ENCODE measurements at regions not wholly inside any gene's neighbourhood (a gene's known extent, or its start where the extent isn't known, plus 50 kb on each side); places are given as distances from the start of the nearest gene placed in this dataset.
A peak's percentile ranks its signal among the peaks of the same experiment; 100 is the strongest.
"Not testable (repeated sequence)": the region's sequence is repeated elsewhere in the genome, so short reads cannot be mapped to it uniquely, and the experiment has no call there.

- no peak for DNase-seq (ENCODE audit: low read depth, low spot score)
These were observed 634.2 kb downstream of the ANKRD7 start for GRCh38 chr7:118858651-118859149.

DNA sequence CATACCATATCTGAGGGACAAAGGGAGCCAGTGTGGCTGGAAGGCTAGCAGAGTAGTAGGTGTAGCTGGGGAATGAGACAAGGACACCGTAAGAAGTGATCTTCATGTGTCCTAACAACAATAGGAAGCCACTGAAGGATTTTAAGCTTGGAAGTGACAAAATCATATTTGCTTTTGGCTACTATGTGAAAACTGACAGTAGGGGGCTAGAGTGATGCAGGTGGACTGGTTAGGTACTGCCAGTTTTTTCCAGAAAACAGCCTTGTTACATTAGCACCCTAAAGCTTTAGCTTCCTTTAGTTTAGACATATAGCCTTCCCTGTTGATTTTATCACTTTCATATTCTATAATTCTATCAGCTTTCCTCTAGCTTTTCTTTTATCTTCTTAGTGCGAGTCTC is 637.1 kb downstream of the ANKRD7 start:
- no peak for DNase-seq (ENCODE audit: low read depth, low spot score)
- H3K4me3 ChIP-seq (ENCODE audit: low read length): no peak overlapping the region

More at GRCh38 chr7:118858651-118859149, 634.2 kb downstream of the ANKRD7 start:
- H3K4me3 ChIP-seq (ENCODE audit: low read length): no peak overlapping the region

GRCh38 chr7:118862740-118863139 is 638.2 kb downstream of the ANKRD7 start:
- H3K4me3 ChIP-seq (ENCODE audit: low read length): no peak overlapping the region
- no peak for DNase-seq (ENCODE audit: low read depth, low spot score)

DNA sequence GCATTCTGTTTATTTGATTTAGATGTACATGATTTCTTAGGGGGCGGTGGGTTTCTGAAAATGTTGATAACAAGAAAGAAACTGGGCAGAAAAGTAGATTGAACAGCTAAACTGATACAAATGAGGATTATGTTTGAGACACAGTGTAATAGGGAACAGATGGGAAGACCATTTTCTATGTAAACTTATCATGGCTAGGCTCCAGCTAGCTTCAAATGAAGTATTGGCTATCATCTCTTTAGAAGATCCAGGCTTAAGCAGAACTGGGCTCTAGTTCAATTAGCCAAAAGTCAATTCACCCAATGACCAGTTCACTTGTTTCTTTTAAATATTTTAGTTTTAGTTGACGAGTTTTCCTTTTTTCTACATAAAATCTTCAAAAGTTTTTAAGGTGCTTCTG is 639.5 kb downstream of the ANKRD7 start:
- no peak overlapping the region for H3K4me3 ChIP-seq (ENCODE audit: low read length)
- no peak for DNase-seq (ENCODE audit: low read depth, low spot score)

- H3K4me3 ChIP-seq (ENCODE audit: low read length): no peak overlapping the region
- no peak for DNase-seq (ENCODE audit: low read depth, low spot score)
These were observed 643.4 kb downstream of the ANKRD7 start for GRCh38 chr7:118867860-118868259.

DNA sequence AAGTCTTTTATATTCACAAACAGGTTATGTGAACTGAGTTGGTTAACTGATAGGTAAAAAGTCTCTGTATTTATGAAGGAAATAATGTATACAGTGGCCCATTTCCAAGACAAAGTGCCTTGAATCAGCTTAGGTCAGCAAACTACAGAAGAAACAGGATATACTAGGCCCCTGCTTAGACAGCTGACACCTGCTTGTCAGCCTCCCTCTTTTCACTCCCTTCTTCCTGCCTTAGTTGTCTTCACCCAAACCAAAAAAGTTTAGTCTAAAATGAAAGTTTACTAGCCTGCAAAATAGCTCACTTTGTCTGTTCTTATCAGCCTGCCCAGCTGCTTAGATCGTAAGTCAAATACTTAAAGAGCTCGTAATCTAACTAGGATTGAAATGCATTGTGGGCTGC is 644.6 kb downstream of the ANKRD7 start:
- not testable (repeated sequence) for H3K4me3 ChIP-seq (ENCODE audit: low read length); DNase-seq (ENCODE audit: low read depth, low spot score)

GRCh38 chr7:118870187-118870586 is 645.7 kb downstream of the ANKRD7 start:
- no peak overlapping the region for H3K4me3 ChIP-seq (ENCODE audit: low read length)
- peak; percentile 21 for DNase-seq (ENCODE audit: low read depth, low spot score)

GRCh38 chr7:118872568-118872967 is 648.1 kb downstream of the ANKRD7 start:
- DNase-seq (ENCODE audit: low read depth, low spot score): no peak
- H3K4me3 ChIP-seq (ENCODE audit: low read length): no peak overlapping the region

GRCh38 chr7:118877187-118877586 is 652.7 kb downstream of the ANKRD7 start:
- DNase-seq (ENCODE audit: low read depth, low spot score): no peak
- no peak overlapping the region for H3K4me3 ChIP-seq (ENCODE audit: low read length)

DNA sequence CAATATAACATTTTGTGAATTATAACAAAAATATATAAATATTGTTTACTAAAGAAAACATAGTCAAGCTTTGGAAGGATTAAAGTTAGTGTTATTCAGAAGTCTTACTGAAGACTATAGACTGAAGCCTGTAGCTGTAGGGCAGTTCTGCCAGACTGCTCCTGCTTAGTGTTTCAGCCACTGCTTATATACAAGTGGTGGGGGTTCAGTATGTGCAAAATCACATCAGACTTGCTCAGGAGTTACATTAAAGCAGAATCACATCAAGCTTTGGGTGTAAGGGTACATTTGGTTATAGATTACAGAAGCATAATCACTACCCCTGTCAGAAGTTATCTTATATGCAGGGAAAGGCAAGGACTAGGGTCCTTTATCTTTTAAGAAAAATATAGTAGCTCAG is 653.8 kb downstream of the ANKRD7 start:
- no peak for DNase-seq (ENCODE audit: low read depth, low spot score)
- no peak overlapping the region for H3K4me3 ChIP-seq (ENCODE audit: low read length)

GRCh38 chr7:118898284-118898683 is 673.8 kb downstream of the ANKRD7 start:
- no peak for DNase-seq (ENCODE audit: low read depth, low spot score)
- no peak overlapping the region for H3K4me3 ChIP-seq (ENCODE audit: low read length)

DNA sequence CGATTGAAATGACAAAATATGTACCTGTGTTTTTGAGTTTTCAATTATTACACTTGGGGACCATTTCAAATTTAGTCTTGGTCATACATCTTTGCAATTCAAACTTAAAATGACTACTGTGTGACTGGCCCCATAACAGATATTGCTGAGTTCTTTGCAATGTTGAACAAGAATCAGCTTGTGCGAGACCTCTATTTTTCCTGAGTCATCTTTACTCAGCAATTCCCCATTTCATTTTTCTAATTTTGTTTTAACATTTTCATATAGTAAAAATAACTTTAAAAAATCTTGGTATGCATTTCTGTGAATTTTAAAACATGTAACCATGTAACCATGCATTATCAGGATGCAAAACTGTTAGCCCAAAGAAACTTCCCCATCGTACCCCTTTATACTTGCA is 678.1 kb downstream of the ANKRD7 start:
- no peak overlapping the region for H3K4me3 ChIP-seq (ENCODE audit: low read length)
- DNase-seq (ENCODE audit: low read depth, low spot score): no peak

GRCh38 chr7:118907911-118908527 is 683.5 kb downstream of the ANKRD7 start:
- no peak for DNase-seq (ENCODE audit: low read depth, low spot score)

GRCh38 chr7:118916120-118916519 is 691.6 kb downstream of the ANKRD7 start:
- not testable (repeated sequence) for H3K4me3 ChIP-seq (ENCODE audit: low read length); DNase-seq (ENCODE audit: low read depth, low spot score)

More at GRCh38 chr7:118907911-118908527, 683.5 kb downstream of the ANKRD7 start:
- no peak overlapping the region for H3K4me3 ChIP-seq (ENCODE audit: low read length)

GRCh38 chr7:118918556-118918955 is 694.1 kb downstream of the ANKRD7 start:
- peak; percentile 10 for DNase-seq (ENCODE audit: low read depth, low spot score)
- no peak overlapping the region for H3K4me3 ChIP-seq (ENCODE audit: low read length)

- no peak for DNase-seq (ENCODE audit: low read depth, low spot score)
- no peak overlapping the region for H3K4me3 ChIP-seq (ENCODE audit: low read length)
These were observed 714.3 kb downstream of the ANKRD7 start for GRCh38 chr7:118938845-118939244.

- no peak for DNase-seq (ENCODE audit: low read depth, low spot score)
- no peak overlapping the region for H3K4me3 ChIP-seq (ENCODE audit: low read length)
These were observed 719.8 kb downstream of the ANKRD7 start for GRCh38 chr7:118944271-118944670.

GRCh38 chr7:118945911-118946682 is 721.6 kb downstream of the ANKRD7 start:
- no peak overlapping the region for H3K4me3 ChIP-seq (ENCODE audit: low read length)
- no peak for DNase-seq (ENCODE audit: low read depth, low spot score)

GRCh38 chr7:118948508-118948907 is 724.0 kb downstream of the ANKRD7 start:
- DNase-seq (ENCODE audit: low read depth, low spot score): no peak
- no peak overlapping the region for H3K4me3 ChIP-seq (ENCODE audit: low read length)

- no peak for DNase-seq (ENCODE audit: low read depth, low spot score)
- no peak overlapping the region for H3K4me3 ChIP-seq (ENCODE audit: low read length)
These were observed 724.5 kb downstream of the ANKRD7 start for GRCh38 chr7:118949031-118949430.

- not testable (repeated sequence) for H3K4me3 ChIP-seq (ENCODE audit: low read length); DNase-seq (ENCODE audit: low read depth, low spot score)
These were observed 731.8 kb downstream of the ANKRD7 start for GRCh38 chr7:118956285-118956684.
